HCT116 (cell line): ENCODE measurements at regions not wholly inside any gene's neighbourhood (a gene's known extent, or its start where the extent isn't known, plus 50 kb on each side); places are given as distances from the start of the nearest gene placed in this dataset.

Experiments
- ATF3 ChIP-seq: IDR thresholded peaks from 2 replicates; pipeline ENCODE4 v1.6.1; 2012
- CEBPB ChIP-seq: IDR thresholded peaks from 2 replicates; pipeline ENCODE4 v1.6.1; 2012; ENCODE audit warnings: low read depth
- CTCF ChIP-seq, 3 experiments: fragments of 200-600 bp in 1 of 3; sonication (generic) in 1 of 3; IDR thresholded peaks in 2 of 3; conservative IDR thresholded peaks in 1 of 3; 2 replicates each; pipeline ENCODE4 v1.5.1; 2012 to 2017; ENCODE audit warnings: low read depth in 2 of 3, low read length in 2 of 3, antibody characterized with exemption in 1 of 3, borderline replicate concordance in 1 of 3, control low read depth in 1 of 3, mild to moderate bottlenecking in 1 of 3, mixed read lengths in 1 of 3, mixed run types in 1 of 3, moderate library complexity in 1 of 3; ENCODE audit not compliant: insufficient read depth in 1 of 3
- EZH2 ChIP-seq: fragments of 200-600 bp; sonication (generic); IDR thresholded peaks from 2 replicates; pipeline ENCODE4 v1.6.1; 2017; ENCODE audit warnings: antibody characterized with exemption, mixed run types
- EZH2phosphoT487 ChIP-seq: fragments of 200-600 bp; IDR thresholded peaks from 2 replicates; pipeline ENCODE4 v1.6.1; 2018; ENCODE audit warnings: antibody characterized with exemption, borderline replicate concordance
- JUND ChIP-seq: IDR thresholded peaks from 2 replicates; pipeline ENCODE4 v1.6.1; 2012
- POLR2A ChIP-seq: IDR thresholded peaks from 2 replicates; pipeline ENCODE4 v1.7.0; 2011; ENCODE audit warnings: borderline replicate concordance; ENCODE audit not compliant: insufficient read depth, insufficient read length; ENCODE audit errors: extremely low read depth
- POLR2AphosphoS5 ChIP-seq: IDR thresholded peaks from 2 replicates; pipeline ENCODE4 v1.6.1; 2011; ENCODE audit warnings: mild to moderate bottlenecking, low read depth, low read length, moderate library complexity
- RAD21 ChIP-seq: IDR thresholded peaks from 2 replicates; pipeline ENCODE4 v1.6.1; 2012; ENCODE audit warnings: low read depth, mild to moderate bottlenecking
- SIN3A ChIP-seq: IDR thresholded peaks from 2 replicates; pipeline ENCODE4 v1.6.1; 2012; ENCODE audit warnings: low read depth
- YY1 ChIP-seq: IDR thresholded peaks from 2 replicates; pipeline ENCODE4 v1.6.1; 2011; ENCODE audit warnings: low read length, low read depth, moderate library complexity, mild to moderate bottlenecking; ENCODE audit not compliant: insufficient replicate concordance; ENCODE audit errors: extremely low read depth
- ZBTB33 ChIP-seq: IDR thresholded peaks from 2 replicates; pipeline ENCODE4 v1.6.1; 2011; ENCODE audit warnings: mild to moderate bottlenecking, low read length, moderate library complexity; ENCODE audit not compliant: insufficient replicate concordance; ENCODE audit errors: extremely low read depth
- ZFX ChIP-seq: fragments of 450-650 bp; IDR thresholded peaks from 2 replicates; pipeline ENCODE4 v1.6.1; 2017
- ZNF274 ChIP-seq: fragments of 200-500 bp; sonication (Bioruptor generic); IDR thresholded peaks from 2 replicates; pipeline ENCODE4 v1.6.1; 2014; ENCODE audit warnings: mild to moderate bottlenecking, low read depth, low read length, inconsistent platforms

- no peak for TF ChIP-seq EZH2phosphoT487
- TF ChIP-seq POLR2A: no peak
- no peak for TF ChIP-seq CTCF (IDR thresholded peaks at IDR 0.05 in 2 of 3, conservative IDR thresholded peaks at IDR 0.05 in 1 of 3; ENCODE audit: borderline replicate concordance in 1 of 3, insufficient read depth in 1 of 3, low read depth in 2 of 3, low read length in 2 of 3)
- no peak for TF ChIP-seq ZBTB33
- no peak for TF ChIP-seq EZH2
- TF ChIP-seq ZFX: no peak
- TF ChIP-seq RAD21: no peak
- no peak for TF ChIP-seq CEBPB
- no peak for TF ChIP-seq ATF3
- no peak for TF ChIP-seq ZNF274
- no peak for TF ChIP-seq JUND
- TF ChIP-seq POLR2AphosphoS5: no peak
- TF ChIP-seq SIN3A: no peak
- TF ChIP-seq YY1: no peak
Measured at GRCh38 chr9:25449503-25449902, 228.7 kb downstream of the TUSC1 start.
